ENCODE measurements at regions not wholly inside any gene's neighbourhood (a gene's known extent, or its start where the extent isn't known, plus 50 kb on each side); places are given as distances from the start of the nearest gene placed in this dataset.

DNA sequence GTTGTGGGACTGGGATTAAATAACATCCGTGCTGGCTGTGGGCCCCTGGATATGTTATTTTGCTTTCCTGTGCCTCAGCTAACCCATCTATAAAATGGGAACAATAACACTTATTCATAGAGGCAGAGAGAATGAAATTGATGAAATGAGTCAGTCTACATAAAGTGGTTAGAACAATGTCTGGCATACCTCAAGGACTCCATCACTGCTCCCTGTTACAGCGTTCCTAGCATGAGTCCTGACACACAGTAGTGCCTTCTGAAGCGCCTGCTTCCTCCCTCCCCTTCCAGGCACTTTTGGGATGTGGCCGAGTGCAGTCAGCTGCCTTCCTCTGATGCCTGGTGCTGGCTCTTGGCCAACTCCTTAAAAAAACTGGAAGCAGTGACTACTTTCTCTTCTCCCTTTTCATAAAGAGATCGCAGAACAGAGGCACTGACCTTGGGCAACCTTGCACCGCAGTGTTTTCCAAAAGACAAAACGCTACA lies 108.4 kb upstream of the ZMIZ1 start:
- POLR2A ChIA-PET, result no interaction called here
- DNase-seq (ENCODE audit: extremely low spot score), result no peak
- CTCF ChIA-PET, result interaction anchor here (1.0 kb wide), 1 partner anchor 167 kb away, joined by 3 read pairs; no protein-coding TSS in a partner anchor
- TF ChIP-seq, protein P1, sequence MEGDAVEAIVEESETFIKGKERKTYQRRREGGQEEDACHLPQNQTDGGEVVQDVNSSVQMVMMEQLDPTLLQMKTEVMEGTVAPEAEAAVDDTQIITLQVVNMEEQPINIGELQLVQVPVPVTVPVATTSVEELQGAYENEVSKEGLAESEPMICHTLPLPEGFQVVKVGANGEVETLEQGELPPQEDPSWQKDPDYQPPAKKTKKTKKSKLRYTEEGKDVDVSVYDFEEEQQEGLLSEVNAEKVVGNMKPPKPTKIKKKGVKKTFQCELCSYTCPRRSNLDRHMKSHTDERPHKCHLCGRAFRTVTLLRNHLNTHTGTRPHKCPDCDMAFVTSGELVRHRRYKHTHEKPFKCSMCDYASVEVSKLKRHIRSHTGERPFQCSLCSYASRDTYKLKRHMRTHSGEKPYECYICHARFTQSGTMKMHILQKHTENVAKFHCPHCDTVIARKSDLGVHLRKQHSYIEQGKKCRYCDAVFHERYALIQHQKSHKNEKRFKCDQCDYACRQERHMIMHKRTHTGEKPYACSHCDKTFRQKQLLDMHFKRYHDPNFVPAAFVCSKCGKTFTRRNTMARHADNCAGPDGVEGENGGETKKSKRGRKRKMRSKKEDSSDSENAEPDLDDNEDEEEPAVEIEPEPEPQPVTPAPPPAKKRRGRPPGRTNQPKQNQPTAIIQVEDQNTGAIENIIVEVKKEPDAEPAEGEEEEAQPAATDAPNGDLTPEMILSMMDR (IDR thresholded peaks at IDR 0.05; ENCODE audit: control extremely low read depth, extremely low read depth, low read depth, missing control alignments), result no peak

DNA sequence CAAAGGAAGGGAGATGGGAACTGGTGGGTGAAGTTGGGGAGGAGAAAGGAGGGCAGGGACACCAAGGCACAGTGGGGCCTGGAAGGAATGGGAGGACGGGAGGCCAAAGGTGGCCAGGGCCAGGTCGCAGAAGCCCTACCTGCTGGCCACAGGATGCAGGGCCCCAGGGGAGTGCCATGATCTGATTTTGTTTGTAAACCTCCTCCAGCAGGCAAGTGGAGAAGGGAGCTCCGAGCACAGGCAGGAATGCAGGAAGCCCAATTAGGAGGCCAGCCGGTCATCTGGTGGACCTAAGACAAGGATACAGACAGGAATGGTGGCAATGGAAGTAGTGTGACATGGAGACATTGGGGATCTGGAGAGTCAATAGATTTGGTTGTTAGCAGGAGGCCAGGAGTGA lies 107.0 kb upstream of the ZMIZ1 start:
- POLR2A ChIA-PET, result no interaction called here
- CTCF ChIA-PET, result interaction anchor here (1.7 to 2.4 kb wide), 2 partner anchors 9 to 234 kb away, joined by 4 to 7 read pairs; no protein-coding TSS in a partner anchor
- TF ChIP-seq, protein P1 (IDR thresholded peaks at IDR 0.05; ENCODE audit: control extremely low read depth, extremely low read depth, low read depth, missing control alignments), result no peak
- DNase-seq (ENCODE audit: extremely low spot score), result no peak

DNA sequence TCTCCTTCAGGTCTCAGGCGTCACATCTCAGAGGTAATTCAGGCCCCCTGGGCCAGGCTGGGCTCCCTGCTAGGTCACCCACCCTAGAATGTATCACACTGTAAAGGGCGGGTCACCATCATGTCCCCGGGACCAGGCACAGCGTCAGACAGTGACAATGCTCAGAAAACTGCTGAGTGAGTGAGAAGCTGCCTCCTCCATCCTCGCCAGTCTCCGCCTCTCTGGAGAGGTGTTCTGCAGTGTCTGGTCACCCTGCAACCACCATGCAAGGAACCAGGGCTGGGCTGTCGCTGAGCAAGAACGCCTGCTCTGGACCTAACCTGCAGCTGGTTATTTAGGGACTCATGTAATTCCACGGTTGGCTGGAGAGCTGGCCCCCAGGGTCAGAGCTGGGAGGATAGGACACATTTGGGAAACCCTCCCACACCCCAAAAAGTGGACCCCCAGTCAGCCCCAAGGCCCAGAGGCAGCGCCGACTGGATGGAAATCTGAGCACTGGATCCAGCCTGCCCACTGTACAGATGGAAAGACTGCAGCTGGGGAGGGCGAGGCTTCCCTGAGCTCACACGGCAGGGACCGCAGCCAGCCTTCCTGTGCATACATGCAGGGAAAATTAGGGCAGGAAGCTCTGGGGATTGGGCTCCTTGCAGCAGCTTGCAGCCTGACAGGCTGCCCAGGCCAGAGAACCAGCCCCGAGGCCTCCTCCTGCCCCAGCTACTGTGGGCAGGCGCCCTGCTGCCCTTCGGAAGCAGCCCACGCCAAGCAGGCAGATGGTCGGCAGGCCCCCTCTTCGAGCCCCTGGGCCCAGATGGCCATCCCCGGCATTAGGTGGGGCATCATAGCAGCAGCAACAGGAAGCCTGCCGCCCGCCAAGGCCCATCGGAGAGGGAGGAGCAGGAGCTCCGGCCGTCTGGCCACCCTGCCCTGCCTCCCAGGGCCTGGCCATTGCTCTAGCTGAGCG lies 105.4 kb upstream of the ZMIZ1 start:
- TF ChIP-seq, protein P1 (IDR thresholded peaks at IDR 0.05; ENCODE audit: control extremely low read depth, extremely low read depth, low read depth, missing control alignments), result no peak
- POLR2A ChIA-PET, result no interaction called here
- no peak for DNase-seq (ENCODE audit: extremely low spot score)

DNA sequence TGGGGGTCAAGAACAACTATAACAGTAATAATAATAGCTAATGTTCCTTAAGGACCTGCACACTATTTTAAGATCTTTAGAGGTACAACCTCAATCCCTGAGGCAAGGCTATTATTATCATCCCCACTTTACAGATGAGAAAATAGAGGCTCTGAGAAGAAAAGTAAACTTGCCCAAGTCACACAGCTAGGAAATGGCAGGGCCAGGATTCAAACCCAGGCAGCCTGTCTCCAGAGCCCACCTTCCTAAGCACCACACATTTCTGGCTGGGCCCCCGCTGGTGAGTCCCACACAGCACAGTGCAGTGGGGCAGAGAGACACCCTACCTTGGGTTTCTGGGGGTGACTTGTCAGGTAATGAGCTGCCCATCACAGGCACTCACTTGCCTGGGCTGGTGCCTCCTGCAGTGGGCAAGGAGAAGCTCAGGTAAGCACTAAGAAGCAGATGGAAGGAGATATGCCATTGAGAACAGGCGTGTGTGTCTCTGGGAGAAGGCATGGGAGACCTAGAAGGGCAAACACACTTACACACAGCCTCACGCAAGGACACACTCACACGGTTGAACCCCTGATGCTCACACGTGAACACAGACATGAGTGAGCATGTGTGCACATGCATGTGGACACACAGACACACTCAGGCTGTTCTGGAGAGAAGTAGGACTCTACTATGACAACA lies 104.4 kb upstream of the ZMIZ1 start:
- TF ChIP-seq, protein P1 (IDR thresholded peaks at IDR 0.05; ENCODE audit: control extremely low read depth, extremely low read depth, low read depth, missing control alignments), result no peak
- ChIA-PET CTCF (interaction anchor here (1.3 to 4.3 kb wide), 2 partner anchors 11 to 15 kb away, joined by 3 to 18 read pairs; no protein-coding TSS in a partner anchor), POLR2A (interaction anchor here (0.5 kb wide), 1 partner anchor 9 kb away, joined by 5 read pairs; no protein-coding TSS in a partner anchor)
- DNase-seq (ENCODE audit: extremely low spot score), result no peak

More for the DNA sequence above, 105.4 kb upstream of the ZMIZ1 start:
- CTCF ChIA-PET, result interaction anchor here (1.2 to 4.3 kb wide), 3 partner anchors 10 to 15 kb away, joined by 3 to 18 read pairs (median 7); no protein-coding TSS in a partner anchor

DNA sequence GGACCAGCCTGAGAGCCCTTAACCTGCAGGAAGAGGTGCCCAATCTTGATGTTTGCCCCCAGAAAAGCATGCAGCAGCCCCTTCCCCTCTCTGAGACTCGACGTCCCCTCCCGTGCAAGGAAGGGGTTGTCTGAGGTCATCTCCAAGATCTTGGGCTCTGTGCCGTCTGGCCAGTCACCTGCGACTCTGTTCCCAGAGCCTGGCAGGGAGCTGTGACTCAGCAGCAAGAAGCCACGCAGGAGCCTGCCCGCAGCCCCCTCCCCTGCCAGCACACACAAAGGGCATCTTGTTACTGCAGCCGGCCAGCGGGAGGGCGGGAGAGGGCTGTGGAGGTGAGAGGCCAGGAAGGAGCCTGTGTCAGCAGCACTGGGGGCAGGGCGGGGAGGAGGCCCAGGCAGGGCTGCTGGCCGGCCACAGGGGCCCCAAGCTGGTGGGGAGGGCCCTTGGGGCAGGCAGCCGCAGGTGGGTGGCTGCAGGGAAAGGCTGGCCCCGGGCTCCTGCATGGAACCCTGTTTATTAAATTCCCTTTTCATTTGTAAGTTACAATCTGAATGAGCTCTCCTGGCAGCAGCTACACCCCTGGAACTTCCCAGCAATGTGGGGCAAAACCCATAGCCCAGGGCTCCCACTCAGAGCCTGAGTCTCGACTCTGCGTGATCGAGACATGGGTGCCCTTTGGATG lies 103.7 kb upstream of the ZMIZ1 start:
- no peak for DNase-seq (ENCODE audit: extremely low spot score)
- ChIA-PET CTCF (interaction anchor here (1.3 to 4.3 kb wide), 2 partner anchors 10 to 15 kb away, joined by 3 to 18 read pairs; no protein-coding TSS in a partner anchor), POLR2A (interaction anchor here (0.5 kb wide), 1 partner anchor 8 kb away, joined by 5 read pairs; no protein-coding TSS in a partner anchor)
- TF ChIP-seq, protein P1 (IDR thresholded peaks at IDR 0.05; ENCODE audit: control extremely low read depth, extremely low read depth, low read depth, missing control alignments), result no peak

Data from GM10248 (cell line).